ENCODE measurements at regions not wholly inside any gene's neighbourhood (a gene's known extent, or its start where the extent isn't known, plus 50 kb on each side); places are given as distances from the start of the nearest gene placed in this dataset.

DNA sequence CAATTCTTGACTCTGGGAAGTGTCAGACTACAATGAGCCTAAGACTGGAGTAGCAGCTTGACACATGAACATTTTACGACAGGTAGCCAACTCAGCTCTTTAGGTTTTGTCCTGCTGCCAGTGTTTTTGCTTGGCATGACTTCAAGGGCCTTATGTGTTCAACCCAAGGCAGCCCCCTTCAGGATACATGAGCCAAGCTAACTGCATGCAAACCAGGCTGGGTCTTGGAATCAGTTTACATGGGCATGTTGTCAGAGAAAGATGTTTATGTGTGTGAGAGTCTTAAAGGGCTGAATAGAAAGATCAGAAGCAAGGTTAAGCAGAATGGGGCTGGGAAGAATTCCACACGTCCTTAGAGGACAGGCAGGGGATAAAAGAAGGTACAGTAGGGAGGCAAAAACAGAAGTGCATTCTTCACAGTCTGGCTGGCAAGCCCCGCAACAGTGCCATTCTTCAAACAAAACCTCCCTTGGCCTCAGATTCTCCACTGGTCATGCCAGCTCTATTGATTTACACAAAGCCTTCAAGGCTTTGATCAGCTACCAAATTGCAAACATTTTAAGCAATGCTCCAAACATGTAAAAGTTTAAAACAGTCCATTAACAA lies 97.3 kb downstream of the NKX6-1 start:
- TF ChIP-seq POLR2A (IDR thresholded peaks at IDR 0.05): no peak
- TF ChIP-seq, protein P1, sequence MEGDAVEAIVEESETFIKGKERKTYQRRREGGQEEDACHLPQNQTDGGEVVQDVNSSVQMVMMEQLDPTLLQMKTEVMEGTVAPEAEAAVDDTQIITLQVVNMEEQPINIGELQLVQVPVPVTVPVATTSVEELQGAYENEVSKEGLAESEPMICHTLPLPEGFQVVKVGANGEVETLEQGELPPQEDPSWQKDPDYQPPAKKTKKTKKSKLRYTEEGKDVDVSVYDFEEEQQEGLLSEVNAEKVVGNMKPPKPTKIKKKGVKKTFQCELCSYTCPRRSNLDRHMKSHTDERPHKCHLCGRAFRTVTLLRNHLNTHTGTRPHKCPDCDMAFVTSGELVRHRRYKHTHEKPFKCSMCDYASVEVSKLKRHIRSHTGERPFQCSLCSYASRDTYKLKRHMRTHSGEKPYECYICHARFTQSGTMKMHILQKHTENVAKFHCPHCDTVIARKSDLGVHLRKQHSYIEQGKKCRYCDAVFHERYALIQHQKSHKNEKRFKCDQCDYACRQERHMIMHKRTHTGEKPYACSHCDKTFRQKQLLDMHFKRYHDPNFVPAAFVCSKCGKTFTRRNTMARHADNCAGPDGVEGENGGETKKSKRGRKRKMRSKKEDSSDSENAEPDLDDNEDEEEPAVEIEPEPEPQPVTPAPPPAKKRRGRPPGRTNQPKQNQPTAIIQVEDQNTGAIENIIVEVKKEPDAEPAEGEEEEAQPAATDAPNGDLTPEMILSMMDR (IDR thresholded peaks at IDR 0.05): no peak

Measured in testis (tissue), 2 donors.